PC-3 (cell line): ENCODE measurements at regions not wholly inside any gene's neighbourhood (a gene's known extent, or its start where the extent isn't known, plus 50 kb on each side); places are given as distances from the start of the nearest gene placed in this dataset.

Experiments
- EZH2 ChIP-seq: fragments of 300-600 bp; sonication (generic); IDR thresholded peaks from one replicate; pipeline ENCODE4 v1.6.1; 2017; ENCODE audit warnings: antibody characterized with exemption, mild to moderate bottlenecking, low read length; ENCODE audit not compliant: unreplicated experiment
- EZH2phosphoT487 ChIP-seq: fragments of 300-600 bp; sonication (generic); IDR thresholded peaks from 2 replicates; pipeline ENCODE4 v1.6.1; 2018; ENCODE audit warnings: mild to moderate bottlenecking, antibody characterized with exemption, low read length, borderline replicate concordance
- TF ChIP-seq, protein P1 (sequence below): fragments of 300-600 bp; sonication (generic); conservative IDR thresholded peaks from 2 replicates; pipeline ENCODE4 v1.5.1; 2017; ENCODE audit warnings: antibody characterized with exemption, low read depth, mild to moderate bottlenecking, low read length

DNA sequence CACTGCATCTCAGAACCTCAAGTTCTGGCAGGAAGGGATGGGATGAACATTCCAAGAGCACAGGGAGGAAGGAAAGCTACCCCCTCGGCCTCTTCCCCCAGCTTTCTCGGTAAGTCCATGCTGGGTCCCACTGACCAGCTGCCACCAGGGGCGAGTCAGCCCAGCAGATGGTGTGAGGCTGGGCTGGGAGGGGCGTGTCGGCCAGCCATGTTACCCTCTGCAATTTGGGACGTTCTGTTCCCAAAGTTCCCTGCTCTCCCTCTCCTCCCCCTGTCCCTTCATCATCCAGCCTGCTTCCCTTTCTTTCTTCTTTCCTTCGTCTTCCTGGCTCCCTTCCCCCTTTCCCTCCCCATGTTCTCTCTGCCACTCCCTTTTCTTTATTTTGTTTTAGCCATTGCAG lies 74.3 kb upstream of the TNP1 start:
- TF ChIP-seq, protein P1, sequence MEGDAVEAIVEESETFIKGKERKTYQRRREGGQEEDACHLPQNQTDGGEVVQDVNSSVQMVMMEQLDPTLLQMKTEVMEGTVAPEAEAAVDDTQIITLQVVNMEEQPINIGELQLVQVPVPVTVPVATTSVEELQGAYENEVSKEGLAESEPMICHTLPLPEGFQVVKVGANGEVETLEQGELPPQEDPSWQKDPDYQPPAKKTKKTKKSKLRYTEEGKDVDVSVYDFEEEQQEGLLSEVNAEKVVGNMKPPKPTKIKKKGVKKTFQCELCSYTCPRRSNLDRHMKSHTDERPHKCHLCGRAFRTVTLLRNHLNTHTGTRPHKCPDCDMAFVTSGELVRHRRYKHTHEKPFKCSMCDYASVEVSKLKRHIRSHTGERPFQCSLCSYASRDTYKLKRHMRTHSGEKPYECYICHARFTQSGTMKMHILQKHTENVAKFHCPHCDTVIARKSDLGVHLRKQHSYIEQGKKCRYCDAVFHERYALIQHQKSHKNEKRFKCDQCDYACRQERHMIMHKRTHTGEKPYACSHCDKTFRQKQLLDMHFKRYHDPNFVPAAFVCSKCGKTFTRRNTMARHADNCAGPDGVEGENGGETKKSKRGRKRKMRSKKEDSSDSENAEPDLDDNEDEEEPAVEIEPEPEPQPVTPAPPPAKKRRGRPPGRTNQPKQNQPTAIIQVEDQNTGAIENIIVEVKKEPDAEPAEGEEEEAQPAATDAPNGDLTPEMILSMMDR = no peak
- no peak for TF ChIP-seq EZH2
- no peak for TF ChIP-seq EZH2phosphoT487
